NT2/D1 (cell line): ENCODE measurements at regions not wholly inside any gene's neighbourhood (a gene's known extent, or its start where the extent isn't known, plus 50 kb on each side); places are given as distances from the start of the nearest gene placed in this dataset.

Source experiments
- SUZ12 ChIP-seq: IDR thresholded peaks from 2 replicates; pipeline ENCODE4 v1.6.1; 2011; ENCODE audit not compliant: insufficient read length, insufficient read depth; ENCODE audit errors: extremely low read depth
- ZNF274 ChIP-seq: IDR thresholded peaks from 2 replicates; pipeline ENCODE4 v1.6.1; 2011; ENCODE audit warnings: mild to moderate bottlenecking, low read depth, low read length

DNA sequence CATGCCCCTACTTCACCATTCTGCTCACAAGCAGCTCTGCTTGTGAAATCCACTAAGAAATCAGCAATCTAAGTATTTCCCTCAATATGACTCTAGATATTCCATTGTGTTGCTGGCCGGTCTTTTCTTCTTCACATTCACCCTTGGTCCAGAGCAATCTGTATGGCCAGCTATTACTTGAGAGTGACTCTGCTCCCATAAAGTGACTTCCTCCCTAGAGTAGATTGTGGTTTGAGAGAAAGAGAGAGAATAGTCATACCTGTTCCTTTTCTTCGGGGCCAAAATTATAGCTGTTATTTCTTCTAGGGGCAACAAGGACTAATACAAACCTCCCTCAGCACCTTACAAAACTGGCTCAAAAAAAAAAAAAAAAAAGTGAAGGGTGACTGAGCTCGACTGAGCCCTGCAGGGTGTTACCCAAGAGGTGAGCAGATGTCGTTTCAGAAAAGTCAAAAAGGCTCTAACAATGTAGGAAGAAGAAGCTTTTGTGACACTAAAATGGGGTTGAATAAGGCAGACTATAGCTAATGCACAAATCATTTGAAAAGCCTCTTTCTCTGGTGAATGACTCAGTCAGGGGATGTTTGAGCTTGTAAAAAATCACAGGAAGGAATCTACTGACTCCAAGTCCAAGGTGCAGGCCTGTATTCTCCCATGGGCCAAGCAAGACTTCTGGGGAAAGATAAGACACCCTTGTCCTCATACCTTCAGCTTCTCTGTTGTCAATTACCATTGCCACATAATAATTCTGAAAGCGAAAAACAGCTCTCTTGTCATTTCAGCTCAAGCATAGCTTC lies 161.0 kb upstream of the SLC24A5 start:
- TF ChIP-seq SUZ12 (no peak), ZNF274 (no peak)
